22Rv1 (cell line): ENCODE measurements at regions not wholly inside any gene's neighbourhood (a gene's known extent, or its start where the extent isn't known, plus 50 kb on each side); places are given as distances from the start of the nearest gene placed in this dataset.

ENCODE experiments used
- CTCF ChIP-seq: fragments of 450-650 bp; IDR thresholded peaks from 2 replicates; pipeline ENCODE4 v1.5.1; 2017; ENCODE audit warnings: mild to moderate bottlenecking
- ZFX ChIP-seq: fragments of 450-650 bp; IDR thresholded peaks from 2 replicates; pipeline ENCODE4 v1.6.1; 2017; ENCODE audit warnings: antibody characterized with exemption, borderline replicate concordance

GRCh38 chr22:22180738-22181285 is 63.8 kb upstream of the VPREB1 start:
- TF ChIP-seq CTCF (no peak), ZFX (no peak)
